IMR-90 (cell line): ENCODE measurements at regions not wholly inside any gene's neighbourhood (a gene's known extent, or its start where the extent isn't known, plus 50 kb on each side); places are given as distances from the start of the nearest gene placed in this dataset.

ENCODE experiments used
- ATAC-seq: fragments of 200-7000 bp; cut with Tn5 transposase; 2 replicates; pipeline ENCODE4 v1.9.1; 2020; ENCODE audit warnings: low read depth, mild to moderate bottlenecking, moderate library complexity
- BruUV-seq: library from RNA; stranded (reverse); fragments of 400-500 nt; replicated peaks from 2 replicates; lab custom pipeline; 2021; lab: Mats Ljungman, UMichigan
- CTCF ChIA-PET: fragments of 300-600 bp; formaldehyde crosslinking; extraction: SDS; loops from one replicate; lab custom pipeline; 2021; ENCODE audit warnings: antibody characterized with exemption; lab: Yijun Ruan, JAX
- POLR2A ChIA-PET: fragments of 300-600 bp; sonication (Branson Sonifier 250); formaldehyde crosslinking; loops from one replicate; lab custom pipeline; 2022; ENCODE audit warnings: antibody characterized with exemption; ENCODE audit not compliant: unreplicated experiment; lab: Charles Lee
- DNase-seq: peaks from one replicate; pipeline ENCODE4 v3.0.0; 2013
- H2AFZ ChIP-seq: replicated peaks from 2 replicates; pipeline ENCODE3; 2013; ENCODE audit warnings: low read length, mild to moderate bottlenecking; ENCODE audit not compliant: poor library complexity
- H2AK5ac ChIP-seq: 2 replicates; pipeline ENCODE4 v1.6.1; 2013; ENCODE audit warnings: low read depth, low read length, inconsistent platforms
- H2AK9ac ChIP-seq: replicated peaks from 2 replicates; pipeline ENCODE3; 2013; ENCODE audit warnings: mild to moderate bottlenecking, low read depth, low read length, moderate library complexity; ENCODE audit not compliant: poor library complexity
- H2BK120ac ChIP-seq: 2 replicates; pipeline ENCODE4 v1.6.1; 2013; ENCODE audit warnings: low read depth, low read length, inconsistent platforms
- H2BK15ac ChIP-seq: 3 replicates; pipeline ENCODE4 v1.6.1; 2013; ENCODE audit warnings: low read depth, low read length, inconsistent platforms
- H2BK20ac ChIP-seq: 2 replicates; pipeline ENCODE4 v1.6.1; 2013; ENCODE audit warnings: low read depth, mild to moderate bottlenecking, inconsistent platforms, low read length, moderate library complexity
- H2BK5ac ChIP-seq: 2 replicates; pipeline ENCODE4 v1.6.1; 2013; ENCODE audit warnings: mild to moderate bottlenecking, low read depth, low read length, inconsistent platforms; ENCODE audit not compliant: poor library complexity, severe bottlenecking
- H3K14ac ChIP-seq: replicated peaks from 2 replicates; pipeline ENCODE4 v1.6.1; 2013; ENCODE audit warnings: low read depth, low read length, inconsistent platforms
- H3K18ac ChIP-seq: 2 replicates; pipeline ENCODE4 v1.6.1; 2013; ENCODE audit warnings: low read depth, low read length, control low read depth
- H3K23ac ChIP-seq: 2 replicates; pipeline ENCODE4 v1.6.1; 2013; ENCODE audit warnings: low read depth, low read length, inconsistent platforms
- H3K27ac ChIP-seq: 2 replicates; pipeline ENCODE4 v1.5.1; 2013; ENCODE audit warnings: mild to moderate bottlenecking, control low read depth, low read length; ENCODE audit not compliant: insufficient read depth
- H3K27me3 ChIP-seq: 2 replicates; pipeline ENCODE4 v1.6.1; 2013; ENCODE audit warnings: low read length; ENCODE audit not compliant: control insufficient read depth, insufficient read depth
- H3K36me3 ChIP-seq: 2 replicates; pipeline ENCODE4 v1.6.1; 2013; ENCODE audit warnings: low read length, mixed read lengths; ENCODE audit not compliant: control insufficient read depth, insufficient read depth
- H3K4ac ChIP-seq: 2 replicates; pipeline ENCODE4 v1.6.1; 2013; ENCODE audit warnings: low read depth, low read length, inconsistent platforms
- H3K4me1 ChIP-seq: 2 replicates; pipeline ENCODE4 v1.6.1; 2013; ENCODE audit warnings: low read length, mixed read lengths; ENCODE audit not compliant: control insufficient read depth, insufficient read depth
- H3K4me2 ChIP-seq: 2 replicates; pipeline ENCODE4 v1.6.1; 2013; ENCODE audit warnings: low read depth, mild to moderate bottlenecking, control low read depth, low read length, moderate library complexity
- H3K4me3 ChIP-seq: 2 replicates; pipeline ENCODE4 v1.5.1; 2013; ENCODE audit warnings: low read depth, mild to moderate bottlenecking, control low read depth, low read length, moderate library complexity; ENCODE audit not compliant: insufficient read depth
- H3K56ac ChIP-seq: 2 replicates; pipeline ENCODE4 v1.6.1; 2013; ENCODE audit warnings: low read length, inconsistent platforms; ENCODE audit not compliant: insufficient read depth; ENCODE audit errors: extremely low read depth
- H3K79me1 ChIP-seq, 2 experiments: 2 replicates each; pipeline ENCODE4 v1.6.1; 2013; ENCODE audit warnings: low read length in 2 of 2, inconsistent platforms in 1 of 2, low read depth in 1 of 2
- H3K9ac ChIP-seq: 2 replicates; pipeline ENCODE4 v1.6.1; 2013; ENCODE audit warnings: low read depth, low read length, control low read depth
- H3K9me1 ChIP-seq: 2 replicates; pipeline ENCODE4 v1.6.1; 2013; ENCODE audit warnings: low read length, inconsistent platforms; ENCODE audit not compliant: insufficient read depth
- H3K9me3 ChIP-seq: 2 replicates; pipeline ENCODE4 v1.6.1; 2013; ENCODE audit warnings: low read length; ENCODE audit not compliant: control insufficient read depth, insufficient read depth
- H4K20me1 ChIP-seq: 2 replicates; pipeline ENCODE4 v1.6.1; 2013; ENCODE audit warnings: low read length, inconsistent platforms; ENCODE audit not compliant: insufficient read depth
- H4K5ac ChIP-seq: 2 replicates; pipeline ENCODE4 v1.6.1; 2013; ENCODE audit warnings: mild to moderate bottlenecking, low read depth, low read length, control low read depth
- H4K8ac ChIP-seq, 2 experiments: 2 replicates each; pipeline ENCODE4 v1.6.1; 2013; ENCODE audit warnings: low read depth in 2 of 2, low read length in 2 of 2, control low read depth in 1 of 2, inconsistent platforms in 1 of 2
- H4K91ac ChIP-seq: 2 replicates; pipeline ENCODE4 v1.6.1; 2013; ENCODE audit warnings: low read depth, low read length, inconsistent platforms; ENCODE audit not compliant: insufficient read depth
- BHLHE40 ChIP-seq: fragments of 150-350 bp; IDR thresholded peaks from 2 replicates; pipeline ENCODE4 v1.6.1; 2016; ENCODE audit warnings: mild to moderate bottlenecking, low read depth, low read length
- CEBPB ChIP-seq: IDR thresholded peaks from 2 replicates; pipeline ENCODE4 v1.6.1; 2012; ENCODE audit warnings: low read depth, low read length, improper control_type of control experiment
- CHD1 ChIP-seq: IDR thresholded peaks from 2 replicates; pipeline ENCODE4 v1.6.1; 2012; ENCODE audit warnings: low read depth, low read length, improper control_type of control experiment
- CTCF ChIP-seq: conservative IDR thresholded peaks from 2 replicates; pipeline ENCODE4 v1.5.1; 2012; ENCODE audit warnings: mild to moderate bottlenecking, low read depth, low read length, improper control_type of control experiment
- ELK1 ChIP-seq: fragments of 150-350 bp; IDR thresholded peaks from 2 replicates; pipeline ENCODE4 v1.6.1; 2016; ENCODE audit warnings: low read depth, mild to moderate bottlenecking, low read length, moderate library complexity, borderline replicate concordance
- FOS ChIP-seq: fragments of 150-350 bp; IDR thresholded peaks from 2 replicates; pipeline ENCODE4 v1.6.1; 2016; ENCODE audit warnings: low read depth, low read length
- MAFK ChIP-seq: IDR thresholded peaks from 2 replicates; pipeline ENCODE4 v1.6.1; 2012; ENCODE audit warnings: low read depth, low read length, improper control_type of control experiment
- MAZ ChIP-seq: IDR thresholded peaks from 2 replicates; pipeline ENCODE4 v1.6.1; 2012; ENCODE audit warnings: low read depth, mild to moderate bottlenecking, low read length, improper control_type of control experiment, moderate library complexity, borderline replicate concordance
- MXI1 ChIP-seq: IDR thresholded peaks from 2 replicates; pipeline ENCODE4 v1.6.1; 2012; ENCODE audit warnings: low read depth, mild to moderate bottlenecking, low read length, moderate library complexity, borderline replicate concordance
- NFE2L2 ChIP-seq: fragments of 150-350 bp; IDR thresholded peaks from 2 replicates; pipeline ENCODE4 v1.6.1; 2016; ENCODE audit warnings: low read depth, mild to moderate bottlenecking, low read length
- POLR2A ChIP-seq: IDR thresholded peaks from 2 replicates; pipeline ENCODE4 v1.6.1; 2012; ENCODE audit warnings: mild to moderate bottlenecking, low read depth, low read length
- RCOR1 ChIP-seq: IDR thresholded peaks from 2 replicates; pipeline ENCODE4 v1.6.1; 2012; ENCODE audit warnings: mild to moderate bottlenecking, low read length, improper control_type of control experiment; ENCODE audit not compliant: insufficient replicate concordance
- RFX5 ChIP-seq: IDR thresholded peaks from 2 replicates; pipeline ENCODE4 v1.8.0; 2012; ENCODE audit warnings: low read depth, mild to moderate bottlenecking, low read length, moderate library complexity
- SMC3 ChIP-seq: fragments of 150-350 bp; IDR thresholded peaks from 2 replicates; pipeline ENCODE4 v1.6.1; 2016; ENCODE audit warnings: low read depth, mild to moderate bottlenecking, antibody characterized with exemption, low read length, moderate library complexity
- USF2 ChIP-seq: fragments of 150-350 bp; IDR thresholded peaks from 2 replicates; pipeline ENCODE4 v1.6.1; 2017; ENCODE audit warnings: mild to moderate bottlenecking, antibody characterized with exemption, low read length, low read depth
- WGBS, 2 experiments: methylation state at CpG; one replicate each; pipeline versions ENCODE4 v1.1.5 to v1.1.7; 2013; ENCODE audit warnings: missing lambda C conversion rate in 2 of 2; ENCODE audit not compliant: insufficient read length in 1 of 2; ENCODE audit errors: extremely low coverage in 2 of 2; 5-methylcytosine and 5-hydroxymethylcytosine counted together
- dilution Hi-C: fragments of 300-500 bp; cut with HindIII; formaldehyde crosslinking; loops from one replicate; pipeline ENCODE4 v1.14.3; 2018; ENCODE audit warnings: low sequenced_read_pairs; ENCODE audit not compliant: unreplicated experiment
- in situ Hi-C: fragments of 300-500 bp; cut with MboI; formaldehyde crosslinking; loops from 3 replicates; pipeline ENCODE4 v1.14.3; 2019; ENCODE audit warnings: low sequenced_read_pairs, inconsistent platforms, mixed read lengths
- intact Hi-C: fragments of 100-400 bp; cut with micrococcal nuclease; formaldehyde crosslinking; loops from 2 replicates; pipeline ENCODE4 v1.10.0; 2022

- no peak overlapping the region for H3K4ac ChIP-seq
- H3K14ac ChIP-seq, result no peak overlapping the region
- H3K9ac ChIP-seq, result no peak overlapping the region
- TF ChIP-seq NFE2L2, result no peak
- no peak for TF ChIP-seq CTCF
- no peak for TF ChIP-seq SMC3
- TF ChIP-seq CEBPB, result no peak
- TF ChIP-seq RFX5, result no peak
- TF ChIP-seq CHD1, result no peak
- no peak for TF ChIP-seq POLR2A
- TF ChIP-seq MAZ, result no peak
- TF ChIP-seq FOS, result no peak
- no peak for TF ChIP-seq ELK1
- no peak for TF ChIP-seq USF2
- TF ChIP-seq MAFK, result no peak
- no peak for TF ChIP-seq BHLHE40
- no peak for TF ChIP-seq MXI1
- no peak for TF ChIP-seq RCOR1
- no peaks in the 10 kb centered on the region for H4K20me1 ChIP-seq
- ChIA-PET CTCF (no interaction called here), POLR2A (no interaction called here)
- H2BK120ac ChIP-seq, result no peak overlapping the region
- no CpG with 5 or more reads among the region's 4 CpGs for WGBS, 2 experiments
- no peak overlapping the region for H2BK15ac ChIP-seq
- H3K27ac ChIP-seq, result no peak overlapping the region
- BruUV-seq, result no TSS peak
- no peak overlapping the region for H3K23ac ChIP-seq
- H3K79me1 ChIP-seq, result no peaks in the 10 kb centered on the region
- no peaks in the 10 kb centered on the region for H3K36me3 ChIP-seq
- no peaks in the 10 kb centered on the region for H3K27me3 ChIP-seq
- no peak overlapping the region for H3K18ac ChIP-seq
- no peak overlapping the region for H2AFZ ChIP-seq
- no peak overlapping the region for H4K8ac ChIP-seq
- H3K56ac ChIP-seq, result no peak overlapping the region
- dilution Hi-C loops (no loop called here), in situ Hi-C loops (no loop called here), intact Hi-C loops (no loop called here)
- H4K5ac ChIP-seq, result no peak overlapping the region
- ATAC-seq (no peak), DNase-seq (no peak)
- H4K91ac ChIP-seq, result no peak overlapping the region
- H2AK9ac ChIP-seq, result no peak overlapping the region
- H3K4me1 ChIP-seq, result no peaks in the 10 kb centered on the region
- no peaks in the 10 kb centered on the region for H3K9me1 ChIP-seq
- H2BK20ac ChIP-seq, result no peak overlapping the region
- H2AK5ac ChIP-seq, result no peak overlapping the region
- no peak overlapping the region for H3K4me3 ChIP-seq
- H2BK5ac ChIP-seq, result no peak overlapping the region
- no peak overlapping the region for H3K4me2 ChIP-seq
- no peaks in the 10 kb centered on the region for H3K9me3 ChIP-seq
Measured at GRCh38 chr3:181265750-181266333, 276.3 kb upstream of the DNAJC19 start.
